ENCODE measurements at regions not wholly inside any gene's neighbourhood (a gene's known extent, or its start where the extent isn't known, plus 50 kb on each side); places are given as distances from the start of the nearest gene placed in this dataset.

- TF ChIP-seq ELK1 (IDR thresholded peaks at IDR 0.05; ENCODE audit: low read depth, low read length) (no peak), POLR2A (IDR thresholded peaks at IDR 0.05; ENCODE audit: low read length) (no peak), CTCF (IDR thresholded peaks at IDR 0.05) (no peak), EP300 (IDR thresholded peaks at IDR 0.05) (no peak)
Observed at GRCh38 chr15:35616498-35617271, 70.7 kb upstream of the DPH6 start.
